ENCODE measurements at regions not wholly inside any gene's neighbourhood (a gene's known extent, or its start where the extent isn't known, plus 50 kb on each side); places are given as distances from the start of the nearest gene placed in this dataset.

DNA sequence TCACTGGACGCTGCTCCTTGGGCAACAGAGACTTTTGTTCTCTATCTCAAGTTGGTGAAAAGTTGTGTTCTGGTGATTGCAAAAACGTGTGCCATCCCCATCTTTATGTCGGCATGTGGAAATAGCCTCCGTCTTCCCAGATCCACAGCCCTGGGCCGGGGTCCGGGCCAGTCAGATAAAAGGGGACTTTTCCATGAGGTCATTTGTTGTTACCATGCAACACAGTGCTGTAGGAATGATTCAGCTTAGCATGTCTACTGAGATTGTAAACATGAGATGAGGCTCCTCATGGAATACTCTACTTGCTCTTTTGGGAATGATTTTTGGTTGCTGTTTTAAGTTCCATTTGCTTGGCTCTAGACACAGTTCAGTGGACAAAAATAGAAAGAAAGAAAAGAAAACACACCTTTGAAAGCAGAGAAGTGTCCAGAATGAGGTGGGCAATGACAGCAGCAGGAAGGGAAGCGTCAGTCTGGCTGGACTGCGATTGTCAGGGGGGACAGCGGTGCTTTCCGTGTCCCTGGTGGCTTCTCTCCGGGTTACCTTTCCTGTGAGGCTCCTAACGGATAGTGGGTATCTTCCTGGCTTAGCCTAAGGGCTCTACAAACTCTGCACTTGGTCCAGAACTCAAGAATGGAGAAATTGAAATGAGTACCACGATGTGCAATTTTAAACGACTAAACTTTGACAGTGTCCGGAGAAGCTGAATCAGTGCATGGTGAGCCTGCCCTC, 91.6 kb downstream of the TEX29 start:
- no peak overlapping the region for H3K4me3 ChIP-seq (ENCODE audit: control insufficient read depth, low read depth, low read length)
- DNase-seq (ENCODE audit: low read depth), result no peak
- no peak for TF ChIP-seq CTCF (conservative IDR thresholded peaks at IDR 0.05; ENCODE audit: control insufficient read depth, insufficient read depth, low read depth, low read length)

- no peak for TF ChIP-seq CTCF (conservative IDR thresholded peaks at IDR 0.05; ENCODE audit: control insufficient read depth, insufficient read depth, low read depth, low read length)
- no peak overlapping the region for H3K4me3 ChIP-seq (ENCODE audit: control insufficient read depth, low read depth, low read length)
- DNase-seq (ENCODE audit: low read depth), result no peak
Measured at GRCh38 chr13:111413407-111414187, 93.2 kb downstream of the TEX29 start.

- H3K4me3 ChIP-seq (ENCODE audit: control insufficient read depth, low read depth, low read length), result no peak overlapping the region
- DNase-seq (ENCODE audit: low read depth), result no peak
- no peak for TF ChIP-seq CTCF (conservative IDR thresholded peaks at IDR 0.05; ENCODE audit: control insufficient read depth, insufficient read depth, low read depth, low read length)
Measured at GRCh38 chr13:111414341-111414740, 93.9 kb downstream of the TEX29 start.

DNA sequence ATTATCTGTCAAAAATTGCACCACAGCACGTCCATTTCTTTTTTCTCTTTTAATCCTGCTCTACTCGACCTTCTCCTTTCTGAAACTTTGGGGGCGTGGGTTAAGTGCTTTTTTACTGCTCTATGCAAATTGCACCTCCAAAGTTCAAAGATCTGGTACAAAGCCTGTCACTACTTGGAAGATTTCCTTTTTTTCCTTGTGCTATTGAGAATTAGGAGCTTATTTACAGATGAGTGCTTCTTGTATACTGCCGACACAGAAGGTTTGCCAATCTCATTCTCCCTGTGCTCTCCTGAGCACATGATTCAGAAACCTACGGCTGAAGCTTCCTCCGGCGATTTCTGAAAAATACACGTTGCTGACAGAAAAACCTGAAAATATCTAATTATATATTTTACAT, 94.8 kb downstream of the TEX29 start:
- TF ChIP-seq CTCF (conservative IDR thresholded peaks at IDR 0.05; ENCODE audit: control insufficient read depth, insufficient read depth, low read depth, low read length), result no peak
- no peak overlapping the region for H3K4me3 ChIP-seq (ENCODE audit: control insufficient read depth, low read depth, low read length)
- DNase-seq (ENCODE audit: low read depth), result no peak

DNA sequence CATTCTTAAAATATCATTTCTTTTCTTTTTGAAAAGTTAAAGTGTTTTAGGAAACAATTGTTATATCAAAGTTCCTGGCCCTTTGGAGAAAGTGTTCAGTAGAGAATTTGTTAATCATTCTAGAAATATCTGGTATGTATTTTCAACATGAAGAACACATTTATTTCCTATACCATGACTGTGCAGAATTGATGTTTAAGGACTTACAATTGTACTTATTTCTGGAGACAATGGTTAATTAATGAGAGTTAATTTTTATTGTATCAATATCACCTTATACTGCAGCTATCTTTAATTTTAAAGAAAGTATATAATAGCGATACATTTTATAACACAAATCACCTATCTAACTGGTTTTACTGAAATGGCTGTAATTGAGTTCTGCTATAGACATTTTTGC, 95.3 kb downstream of the TEX29 start:
- H3K4me3 ChIP-seq (ENCODE audit: control insufficient read depth, low read depth, low read length), result no peak overlapping the region
- TF ChIP-seq CTCF (conservative IDR thresholded peaks at IDR 0.05; ENCODE audit: control insufficient read depth, insufficient read depth, low read depth, low read length), result no peak
- DNase-seq (ENCODE audit: low read depth), result no peak

- TF ChIP-seq CTCF (conservative IDR thresholded peaks at IDR 0.05; ENCODE audit: control insufficient read depth, insufficient read depth, low read depth, low read length), result no peak
- DNase-seq (ENCODE audit: low read depth), result no peak
- no peak overlapping the region for H3K4me3 ChIP-seq (ENCODE audit: control insufficient read depth, low read depth, low read length)
Measured at GRCh38 chr13:111418101-111418500, 97.7 kb downstream of the TEX29 start.
